ENCODE measurements at regions not wholly inside any gene's neighbourhood (a gene's known extent, or its start where the extent isn't known, plus 50 kb on each side); places are given as distances from the start of the nearest gene placed in this dataset.

DNA sequence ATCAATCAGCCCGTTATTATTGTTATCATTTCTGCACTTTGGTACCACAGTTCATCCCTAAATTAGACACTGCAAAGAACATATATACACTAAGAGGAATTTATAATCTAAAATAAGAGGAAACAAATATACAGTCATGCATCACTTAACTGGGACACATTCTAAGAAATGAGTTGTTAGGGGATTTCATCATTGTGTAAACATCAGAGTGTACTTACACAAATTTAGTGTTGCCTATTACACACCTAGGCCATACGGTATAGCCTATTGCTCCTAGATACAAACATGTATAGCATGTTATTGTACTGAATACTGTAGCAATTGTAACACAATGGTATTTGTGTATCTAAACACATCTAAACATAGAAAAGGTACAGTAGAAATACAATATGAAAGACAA is 190.5 kb downstream of the BMP4 start:
- H3K27ac ChIP-seq, result no peak overlapping the region
- intact Hi-C loops (cut with DNase I), result no loop called here
- no peak for ATAC-seq
- no peaks in the 10 kb centered on the region for H3K36me3 ChIP-seq
- no peaks in the 10 kb centered on the region for H3K27me3 ChIP-seq (ENCODE audit: low read depth)
- no peaks in the 10 kb centered on the region for H3K4me1 ChIP-seq
- peaks cover 10% of the 10 kb centered on the region for H3K9me3 ChIP-seq
- no peak overlapping the region for H3K4me3 ChIP-seq
- DNase-seq, result no peak
- TF ChIP-seq, protein P1, sequence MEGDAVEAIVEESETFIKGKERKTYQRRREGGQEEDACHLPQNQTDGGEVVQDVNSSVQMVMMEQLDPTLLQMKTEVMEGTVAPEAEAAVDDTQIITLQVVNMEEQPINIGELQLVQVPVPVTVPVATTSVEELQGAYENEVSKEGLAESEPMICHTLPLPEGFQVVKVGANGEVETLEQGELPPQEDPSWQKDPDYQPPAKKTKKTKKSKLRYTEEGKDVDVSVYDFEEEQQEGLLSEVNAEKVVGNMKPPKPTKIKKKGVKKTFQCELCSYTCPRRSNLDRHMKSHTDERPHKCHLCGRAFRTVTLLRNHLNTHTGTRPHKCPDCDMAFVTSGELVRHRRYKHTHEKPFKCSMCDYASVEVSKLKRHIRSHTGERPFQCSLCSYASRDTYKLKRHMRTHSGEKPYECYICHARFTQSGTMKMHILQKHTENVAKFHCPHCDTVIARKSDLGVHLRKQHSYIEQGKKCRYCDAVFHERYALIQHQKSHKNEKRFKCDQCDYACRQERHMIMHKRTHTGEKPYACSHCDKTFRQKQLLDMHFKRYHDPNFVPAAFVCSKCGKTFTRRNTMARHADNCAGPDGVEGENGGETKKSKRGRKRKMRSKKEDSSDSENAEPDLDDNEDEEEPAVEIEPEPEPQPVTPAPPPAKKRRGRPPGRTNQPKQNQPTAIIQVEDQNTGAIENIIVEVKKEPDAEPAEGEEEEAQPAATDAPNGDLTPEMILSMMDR (IDR thresholded peaks at IDR 0.05), result no peak

DNA sequence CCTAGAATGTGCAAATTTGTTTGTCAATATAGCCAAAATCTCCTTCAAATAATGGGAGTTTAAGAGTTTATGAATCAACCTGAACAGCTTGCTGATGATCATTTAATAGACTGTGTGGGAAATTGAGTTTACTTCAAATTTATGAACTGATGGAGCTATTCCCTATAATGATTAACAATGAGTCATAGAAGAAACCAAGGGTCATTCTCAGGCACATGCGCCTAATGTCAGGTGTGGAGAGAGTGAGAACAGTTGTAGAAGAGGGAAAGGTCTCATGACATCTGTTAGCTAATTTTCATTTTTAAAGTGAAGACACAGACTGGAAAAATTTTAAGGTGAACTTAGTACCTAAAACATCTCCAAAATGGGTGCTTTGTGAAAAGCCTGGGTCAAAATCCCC is 191.8 kb downstream of the BMP4 start:
- no peak for ATAC-seq
- Histone ChIP-seq H3K27ac (no peak overlapping the region), H3K27me3 (ENCODE audit: low read depth) (no peaks in the 10 kb centered on the region), H3K9me3 (peaks cover 10% of the 10 kb centered on the region), H3K36me3 (no peaks in the 10 kb centered on the region), H3K4me3 (no peak overlapping the region), H3K4me1 (no peaks in the 10 kb centered on the region)
- TF ChIP-seq, protein P1 (IDR thresholded peaks at IDR 0.05), result no peak
- intact Hi-C loops (cut with DNase I), result no loop called here
- DNase-seq, result no peak

DNA sequence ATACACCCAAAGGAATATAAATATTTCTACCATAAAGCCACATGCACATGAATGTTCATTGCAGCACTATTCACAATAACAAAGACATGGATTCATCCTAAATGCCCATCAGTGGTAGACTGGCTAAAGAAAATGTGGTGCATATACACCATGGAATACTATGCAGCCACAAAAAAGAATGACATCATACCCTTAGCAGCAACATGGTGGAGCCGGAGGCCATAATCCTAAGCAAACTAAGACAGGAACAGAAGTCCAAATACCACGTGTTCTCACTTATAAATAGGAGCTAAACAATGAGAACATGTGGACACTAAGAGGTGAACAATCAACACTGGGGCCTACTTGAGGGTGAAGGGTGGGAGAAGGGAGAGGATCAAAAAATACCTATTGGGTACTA is 198.5 kb downstream of the BMP4 start:
- no peaks in the 10 kb centered on the region for H3K4me1 ChIP-seq
- no peak overlapping the region for H3K27ac ChIP-seq
- intact Hi-C loops (cut with DNase I), result no loop called here
- no peaks in the 10 kb centered on the region for H3K36me3 ChIP-seq
- ATAC-seq (no peak), DNase-seq (no peak)
- peaks cover 10% of the 10 kb centered on the region for H3K9me3 ChIP-seq
- no peak overlapping the region for H3K4me3 ChIP-seq
- TF ChIP-seq, protein P1 (IDR thresholded peaks at IDR 0.05), result no peak
- no peaks in the 10 kb centered on the region for H3K27me3 ChIP-seq (ENCODE audit: low read depth)

DNA sequence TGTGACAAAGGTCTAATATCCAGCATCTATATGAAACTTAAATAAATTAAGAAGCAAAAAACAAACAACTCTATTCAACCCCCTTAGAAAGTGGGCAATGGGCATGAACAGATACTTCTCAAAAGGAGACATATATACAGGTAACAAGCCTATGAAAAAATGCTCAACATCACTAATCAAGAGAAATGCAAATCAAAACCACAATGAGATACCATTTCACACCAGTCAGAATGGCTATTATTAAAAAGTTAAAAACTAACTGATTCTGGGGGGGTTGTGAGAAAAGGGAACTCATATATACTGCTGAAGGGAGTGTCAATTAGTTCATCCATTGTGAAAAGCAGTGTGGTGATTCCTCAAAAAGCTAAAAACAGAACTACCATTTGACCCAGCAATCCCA is 198.9 kb downstream of the BMP4 start:
- H3K36me3 ChIP-seq, result no peaks in the 10 kb centered on the region
- DNase-seq, result no peak
- H3K4me3 ChIP-seq, result no peak overlapping the region
- H3K4me1 ChIP-seq, result no peaks in the 10 kb centered on the region
- TF ChIP-seq, protein P1 (IDR thresholded peaks at IDR 0.05), result no peak
- ATAC-seq, result no peak
- H3K27me3 ChIP-seq (ENCODE audit: low read depth), result no peaks in the 10 kb centered on the region
- intact Hi-C loops (cut with DNase I), result no loop called here
- no peak overlapping the region for H3K27ac ChIP-seq
- H3K9me3 ChIP-seq, result peaks cover 10% of the 10 kb centered on the region

- H3K36me3 ChIP-seq, result no peaks in the 10 kb centered on the region
- no peak overlapping the region for H3K27ac ChIP-seq
- H3K4me3 ChIP-seq, result no peak overlapping the region
- intact Hi-C loops (cut with DNase I), result no loop called here
- H3K4me1 ChIP-seq, result no peaks in the 10 kb centered on the region
- DNase-seq (no peak), ATAC-seq (no peak)
- H3K9me3 ChIP-seq, result no peaks in the 10 kb centered on the region
- H3K27me3 ChIP-seq (ENCODE audit: low read depth), result no peaks in the 10 kb centered on the region
- TF ChIP-seq, protein P1 (IDR thresholded peaks at IDR 0.05), result no peak
Measured at GRCh38 chr14:53751650-53752049, 205.0 kb downstream of the BMP4 start.

DNA sequence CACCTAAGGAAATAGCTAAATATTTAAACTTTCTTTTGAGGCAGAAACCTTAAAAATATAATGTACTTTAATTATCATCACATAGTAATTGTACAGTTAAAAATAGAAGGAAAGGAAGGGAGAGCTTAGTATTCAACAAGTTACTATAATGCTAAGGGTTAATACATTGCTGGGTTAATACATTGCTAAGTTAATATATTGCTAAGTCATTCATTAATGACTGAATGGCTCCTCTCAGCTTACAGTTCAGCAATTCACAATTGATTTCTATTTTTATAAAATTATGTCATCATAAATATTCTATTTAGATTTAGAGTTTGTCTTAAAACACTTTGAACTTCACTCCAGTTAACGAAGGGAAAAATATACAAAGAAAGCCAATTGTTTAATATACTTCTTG is 207.9 kb downstream of the BMP4 start:
- no peaks in the 10 kb centered on the region for H3K27me3 ChIP-seq (ENCODE audit: low read depth)
- no peak overlapping the region for H3K4me3 ChIP-seq
- H3K27ac ChIP-seq, result no peak overlapping the region
- H3K9me3 ChIP-seq, result no peaks in the 10 kb centered on the region
- intact Hi-C loops (cut with DNase I), result no loop called here
- no peaks in the 10 kb centered on the region for H3K4me1 ChIP-seq
- DNase-seq (no peak), ATAC-seq (no peak)
- TF ChIP-seq, protein P1 (IDR thresholded peaks at IDR 0.05), result no peak
- H3K36me3 ChIP-seq, result no peaks in the 10 kb centered on the region
